Stomach (tissue), 4 donors: ENCODE measurements at regions not wholly inside any gene's neighbourhood (a gene's known extent, or its start where the extent isn't known, plus 50 kb on each side); places are given as distances from the start of the nearest gene placed in this dataset.

Source experiments
- POLR2A ChIP-seq, 4 donors: fragments of 450-650 bp; IDR thresholded peaks; one replicate each; pipeline ENCODE4 v1.6.1; 2016; ENCODE audit warnings: antibody characterized with exemption in 4 of 4, control low read depth in 2 of 4, mild to moderate bottlenecking in 1 of 4, moderate library complexity in 1 of 4
- TF ChIP-seq, protein P1 (sequence below), 7 experiments: fragments of 450-650 bp in 4 of 7; fragments of 200-600 bp in 3 of 7; sonication (generic) in 3 of 7; IDR thresholded peaks; one replicate each; pipeline ENCODE4 v1.5.1; 2016 to 2019; ENCODE audit warnings: antibody characterized with exemption in 7 of 7, control low read depth in 2 of 7, mild to moderate bottlenecking in 1 of 7

DNA sequence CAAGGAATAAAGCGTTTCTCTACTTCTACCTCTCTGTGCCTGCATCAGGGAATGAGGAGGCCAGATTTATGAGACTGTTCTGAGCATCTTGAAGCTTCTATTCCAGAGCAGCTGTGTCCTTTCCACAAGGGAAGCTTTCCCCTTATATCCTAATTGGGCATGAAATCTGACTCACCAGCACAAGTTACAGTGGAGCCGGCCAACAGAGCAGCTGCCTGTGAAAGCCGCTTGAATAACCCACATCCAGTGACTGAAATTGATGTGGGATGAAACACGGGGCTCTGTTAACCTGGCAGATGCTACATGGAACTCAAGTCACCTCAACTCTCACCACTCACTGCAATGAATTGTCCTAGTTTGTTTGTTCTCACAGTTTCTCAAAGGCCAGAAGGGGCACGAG is 400.3 kb downstream of the TFAP2A start:
- TF ChIP-seq, protein P1, sequence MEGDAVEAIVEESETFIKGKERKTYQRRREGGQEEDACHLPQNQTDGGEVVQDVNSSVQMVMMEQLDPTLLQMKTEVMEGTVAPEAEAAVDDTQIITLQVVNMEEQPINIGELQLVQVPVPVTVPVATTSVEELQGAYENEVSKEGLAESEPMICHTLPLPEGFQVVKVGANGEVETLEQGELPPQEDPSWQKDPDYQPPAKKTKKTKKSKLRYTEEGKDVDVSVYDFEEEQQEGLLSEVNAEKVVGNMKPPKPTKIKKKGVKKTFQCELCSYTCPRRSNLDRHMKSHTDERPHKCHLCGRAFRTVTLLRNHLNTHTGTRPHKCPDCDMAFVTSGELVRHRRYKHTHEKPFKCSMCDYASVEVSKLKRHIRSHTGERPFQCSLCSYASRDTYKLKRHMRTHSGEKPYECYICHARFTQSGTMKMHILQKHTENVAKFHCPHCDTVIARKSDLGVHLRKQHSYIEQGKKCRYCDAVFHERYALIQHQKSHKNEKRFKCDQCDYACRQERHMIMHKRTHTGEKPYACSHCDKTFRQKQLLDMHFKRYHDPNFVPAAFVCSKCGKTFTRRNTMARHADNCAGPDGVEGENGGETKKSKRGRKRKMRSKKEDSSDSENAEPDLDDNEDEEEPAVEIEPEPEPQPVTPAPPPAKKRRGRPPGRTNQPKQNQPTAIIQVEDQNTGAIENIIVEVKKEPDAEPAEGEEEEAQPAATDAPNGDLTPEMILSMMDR (IDR thresholded peaks at IDR 0.05): no peak
- no peak for TF ChIP-seq POLR2A (IDR thresholded peaks at IDR 0.05)
